ENCODE measurements at regions not wholly inside any gene's neighbourhood (a gene's known extent, or its start where the extent isn't known, plus 50 kb on each side); places are given as distances from the start of the nearest gene placed in this dataset.

DNA sequence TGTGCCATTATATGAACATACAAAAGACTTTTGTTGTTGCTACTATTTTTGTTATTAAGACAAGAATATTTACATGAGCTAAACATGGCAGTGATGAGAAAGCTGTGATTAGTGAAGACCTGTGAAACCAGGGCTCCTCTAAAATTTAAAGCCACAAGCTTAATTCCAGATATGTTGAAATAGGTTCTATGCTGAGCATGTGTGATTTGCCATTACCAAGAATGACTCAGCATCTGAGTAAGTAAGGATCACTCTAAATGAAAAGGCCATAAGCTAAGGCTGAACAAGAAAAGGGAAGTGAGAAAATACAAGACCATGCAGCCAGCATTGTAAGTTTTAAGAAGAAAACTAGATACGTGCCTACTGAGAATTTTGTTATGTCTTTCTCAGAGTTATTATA is 75.9 kb upstream of the CAMK2D start:
- TF ChIP-seq, protein P1, sequence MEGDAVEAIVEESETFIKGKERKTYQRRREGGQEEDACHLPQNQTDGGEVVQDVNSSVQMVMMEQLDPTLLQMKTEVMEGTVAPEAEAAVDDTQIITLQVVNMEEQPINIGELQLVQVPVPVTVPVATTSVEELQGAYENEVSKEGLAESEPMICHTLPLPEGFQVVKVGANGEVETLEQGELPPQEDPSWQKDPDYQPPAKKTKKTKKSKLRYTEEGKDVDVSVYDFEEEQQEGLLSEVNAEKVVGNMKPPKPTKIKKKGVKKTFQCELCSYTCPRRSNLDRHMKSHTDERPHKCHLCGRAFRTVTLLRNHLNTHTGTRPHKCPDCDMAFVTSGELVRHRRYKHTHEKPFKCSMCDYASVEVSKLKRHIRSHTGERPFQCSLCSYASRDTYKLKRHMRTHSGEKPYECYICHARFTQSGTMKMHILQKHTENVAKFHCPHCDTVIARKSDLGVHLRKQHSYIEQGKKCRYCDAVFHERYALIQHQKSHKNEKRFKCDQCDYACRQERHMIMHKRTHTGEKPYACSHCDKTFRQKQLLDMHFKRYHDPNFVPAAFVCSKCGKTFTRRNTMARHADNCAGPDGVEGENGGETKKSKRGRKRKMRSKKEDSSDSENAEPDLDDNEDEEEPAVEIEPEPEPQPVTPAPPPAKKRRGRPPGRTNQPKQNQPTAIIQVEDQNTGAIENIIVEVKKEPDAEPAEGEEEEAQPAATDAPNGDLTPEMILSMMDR (conservative IDR thresholded peaks at IDR 0.05; ENCODE audit: low read length): no peak
- DNase-seq (ENCODE audit: low read depth): peak; percentile 90
- no peak overlapping the region for H3K4me3 ChIP-seq (ENCODE audit: low read length)

DNA sequence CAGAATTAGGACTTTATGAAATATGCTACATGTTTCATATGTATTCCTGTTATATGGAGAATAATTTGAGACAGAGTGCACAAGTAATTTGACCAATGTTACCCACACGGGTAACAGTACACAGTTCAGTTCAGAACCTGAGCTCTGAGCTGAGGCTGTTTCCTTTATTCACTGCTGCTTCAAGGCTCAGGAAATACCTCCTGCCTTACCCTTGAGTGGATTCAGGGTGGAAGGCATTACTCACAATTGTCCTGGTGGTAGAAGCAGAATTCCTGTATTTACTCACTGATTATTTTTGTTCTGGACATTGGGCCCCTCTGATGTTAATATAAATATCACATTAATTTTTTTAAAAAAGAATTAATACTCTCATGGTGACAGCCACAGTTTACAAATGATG is 73.5 kb upstream of the CAMK2D start:
- no peak overlapping the region for H3K4me3 ChIP-seq (ENCODE audit: low read length)
- DNase-seq (ENCODE audit: low read depth): peak; percentile 49
- TF ChIP-seq, protein P1 (conservative IDR thresholded peaks at IDR 0.05; ENCODE audit: low read length): no peak

DNA sequence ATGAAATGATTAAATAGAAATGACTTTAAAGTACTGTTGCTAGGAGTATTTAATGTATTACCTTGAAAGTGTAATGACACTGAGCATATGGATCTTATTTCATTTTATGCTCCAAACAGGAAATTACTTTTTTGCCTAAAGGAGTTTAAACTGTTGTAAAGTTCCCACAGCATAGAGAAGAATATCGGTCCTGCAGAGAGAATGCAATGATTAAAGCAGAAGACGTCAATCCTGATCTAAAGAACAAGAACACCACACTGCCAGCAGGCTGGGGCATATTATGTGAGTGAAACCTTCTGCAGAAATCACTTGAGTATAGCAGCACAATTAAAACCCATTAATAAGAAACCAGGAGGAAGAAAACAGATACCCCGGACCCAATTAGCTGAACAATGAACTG is 72.8 kb upstream of the CAMK2D start:
- no peak for DNase-seq (ENCODE audit: low read depth)
- no peak overlapping the region for H3K4me3 ChIP-seq (ENCODE audit: low read length)
- TF ChIP-seq, protein P1 (conservative IDR thresholded peaks at IDR 0.05; ENCODE audit: low read length): no peak

DNA sequence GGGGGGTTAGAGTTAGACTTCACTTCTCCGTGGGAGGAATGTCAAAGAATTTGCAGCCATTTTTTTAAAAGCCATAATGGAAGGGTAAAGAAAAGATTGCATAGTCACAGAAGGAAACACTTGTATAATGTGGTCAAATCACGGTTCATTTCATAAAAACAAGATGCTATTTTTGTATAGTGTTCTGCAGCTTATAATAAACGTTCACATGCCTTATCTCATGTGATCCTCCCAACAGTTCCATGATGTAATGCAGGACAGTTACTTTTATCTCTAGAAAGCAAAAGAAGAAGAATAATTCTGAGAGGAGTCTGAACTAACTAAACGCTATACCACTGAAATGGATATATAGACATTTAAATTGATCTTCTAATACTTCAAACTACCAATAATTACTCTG is 71.3 kb upstream of the CAMK2D start:
- DNase-seq (ENCODE audit: low read depth): no peak
- TF ChIP-seq, protein P1 (conservative IDR thresholded peaks at IDR 0.05; ENCODE audit: low read length): no peak
- H3K4me3 ChIP-seq (ENCODE audit: low read length): no peak overlapping the region

DNA sequence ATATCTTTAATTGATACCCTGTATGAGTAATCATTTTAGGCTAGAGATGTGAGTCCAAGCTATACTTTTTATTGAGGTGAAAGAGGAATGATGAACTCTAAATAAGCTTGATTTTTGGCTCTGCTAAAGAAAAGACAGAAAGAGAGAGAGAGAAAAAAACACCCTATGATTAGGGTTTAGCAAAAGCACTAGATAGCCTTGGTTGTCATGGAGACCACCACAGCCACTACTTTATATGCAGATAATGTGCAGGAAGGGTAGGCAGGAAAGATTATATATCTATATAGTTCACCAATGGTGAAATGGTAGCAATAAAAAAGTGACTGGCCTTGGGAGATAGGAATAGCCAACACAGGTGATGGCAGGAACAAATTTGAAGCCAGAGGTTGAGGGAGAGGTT is 69.9 kb upstream of the CAMK2D start:
- no peak for DNase-seq (ENCODE audit: low read depth)
- H3K4me3 ChIP-seq (ENCODE audit: low read length): no peak overlapping the region
- TF ChIP-seq, protein P1 (conservative IDR thresholded peaks at IDR 0.05; ENCODE audit: low read length): no peak

DNA sequence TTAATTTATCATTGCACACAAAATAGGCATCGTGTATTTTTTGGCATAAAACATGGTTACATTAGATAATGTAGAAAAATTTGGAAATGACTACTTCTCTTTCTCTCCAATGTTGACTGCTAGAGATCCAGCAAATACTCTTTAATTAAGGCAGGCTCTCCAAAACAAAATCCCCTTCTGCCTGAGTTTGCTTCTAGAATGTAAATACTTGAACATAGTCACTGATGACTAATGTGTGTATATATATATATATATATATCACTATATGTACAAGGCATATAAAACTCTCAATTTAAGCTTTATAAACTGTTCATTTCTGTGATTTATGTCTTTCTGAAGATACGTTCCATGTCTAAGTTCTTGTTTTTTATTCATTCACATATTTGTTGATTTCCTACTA is 67.2 kb upstream of the CAMK2D start:
- no peak for DNase-seq (ENCODE audit: low read depth)
- TF ChIP-seq, protein P1 (conservative IDR thresholded peaks at IDR 0.05; ENCODE audit: low read length): no peak
- H3K4me3 ChIP-seq (ENCODE audit: low read length): no peak overlapping the region

DNA sequence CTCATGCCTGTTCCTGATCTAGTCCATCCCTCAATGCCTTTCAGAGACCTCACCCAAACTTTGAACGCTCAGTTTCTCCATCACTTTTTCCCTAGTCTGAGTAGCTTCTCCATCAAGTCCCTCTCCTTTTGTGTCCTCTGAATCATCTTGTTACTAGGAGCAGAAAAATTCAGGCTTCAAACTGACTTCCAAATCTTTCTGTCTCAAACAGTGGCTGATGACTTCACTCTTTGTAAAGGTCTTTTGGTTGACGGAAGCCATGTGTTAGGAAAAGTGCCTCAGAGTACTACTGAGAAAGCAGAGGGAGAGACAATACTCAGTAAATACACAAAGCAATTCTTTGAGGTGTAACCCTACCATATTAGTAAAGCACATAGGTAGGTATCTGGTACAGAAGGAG is 65.7 kb upstream of the CAMK2D start:
- peak; percentile 69 for DNase-seq (ENCODE audit: low read depth)
- TF ChIP-seq, protein P1 (conservative IDR thresholded peaks at IDR 0.05; ENCODE audit: low read length): no peak
- no peak overlapping the region for H3K4me3 ChIP-seq (ENCODE audit: low read length)
